GM18511 (cell line): ENCODE measurements at regions not wholly inside any gene's neighbourhood (a gene's known extent, or its start where the extent isn't known, plus 50 kb on each side); places are given as distances from the start of the nearest gene placed in this dataset.
"Not testable (repeated sequence)": the region's sequence is repeated elsewhere in the genome, so short reads cannot be mapped to it uniquely, and the experiment has no call there.

Experiments
- ATAC-seq: cut with Tn5 transposase; IDR thresholded peaks from one replicate; pipeline ENCODE4 v1.9.1; 2021; ENCODE audit warnings: mild to moderate bottlenecking, moderate library complexity; ENCODE audit not compliant: unreplicated experiment

DNA sequence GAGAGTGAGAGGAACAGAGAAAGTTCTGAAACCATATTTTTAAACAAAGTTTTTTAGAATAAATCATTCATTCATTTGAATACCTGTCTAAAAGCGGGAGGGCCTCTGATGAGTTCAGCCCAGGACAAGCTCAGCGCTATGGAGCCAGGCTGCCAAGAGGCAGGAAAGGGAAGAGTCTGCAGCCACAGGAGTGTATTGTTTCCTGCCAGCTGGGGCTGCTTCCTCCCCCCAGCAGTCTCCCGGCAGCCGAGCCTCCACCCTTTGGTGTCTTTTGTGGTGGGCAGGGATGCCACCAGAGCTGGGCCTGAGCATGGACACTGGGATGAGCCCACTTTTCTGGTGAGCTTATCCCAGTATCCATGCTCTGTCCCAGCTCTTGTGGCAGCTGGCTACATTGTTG is 199.5 kb upstream of the TPRG1 start:
- ATAC-seq = no peak

- ATAC-seq = no peak
These were observed 196.7 kb upstream of the TPRG1 start for GRCh38 chr3:188974856-188975599.

DNA sequence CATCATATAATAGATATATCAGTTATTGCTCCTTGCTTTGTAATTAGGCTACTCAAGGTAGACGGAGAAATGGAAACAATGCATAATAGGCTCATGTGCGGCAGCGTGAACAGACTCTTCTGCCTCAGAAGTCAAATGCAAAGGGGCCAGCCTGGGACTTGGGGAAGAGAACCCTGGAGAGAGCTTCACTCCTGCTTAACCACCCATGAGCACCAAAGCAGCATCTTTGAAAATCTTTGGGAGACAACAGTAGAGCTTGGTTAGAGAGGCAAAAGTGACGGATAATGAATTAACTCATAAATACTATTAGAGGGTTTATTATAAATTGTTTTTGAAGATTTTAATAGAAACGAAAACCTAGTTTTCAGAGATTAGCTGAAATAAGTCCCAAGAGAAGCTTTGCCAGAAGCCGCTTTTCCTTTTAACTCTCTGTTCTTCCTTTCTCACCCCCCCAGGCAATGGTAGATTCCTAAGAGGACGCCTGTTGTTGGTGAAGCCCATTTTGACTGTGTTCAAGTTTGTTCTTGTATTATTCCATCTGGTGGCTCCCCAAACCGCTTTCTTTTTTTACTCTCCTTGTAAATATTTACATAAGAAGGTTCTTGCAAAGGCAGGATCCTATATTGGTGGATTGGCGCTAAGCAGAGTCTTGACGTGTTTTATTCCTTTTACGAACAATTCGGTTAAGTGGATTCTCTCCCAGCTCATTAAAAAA is 196.0 kb upstream of the TPRG1 start:
- ATAC-seq = no peak

DNA sequence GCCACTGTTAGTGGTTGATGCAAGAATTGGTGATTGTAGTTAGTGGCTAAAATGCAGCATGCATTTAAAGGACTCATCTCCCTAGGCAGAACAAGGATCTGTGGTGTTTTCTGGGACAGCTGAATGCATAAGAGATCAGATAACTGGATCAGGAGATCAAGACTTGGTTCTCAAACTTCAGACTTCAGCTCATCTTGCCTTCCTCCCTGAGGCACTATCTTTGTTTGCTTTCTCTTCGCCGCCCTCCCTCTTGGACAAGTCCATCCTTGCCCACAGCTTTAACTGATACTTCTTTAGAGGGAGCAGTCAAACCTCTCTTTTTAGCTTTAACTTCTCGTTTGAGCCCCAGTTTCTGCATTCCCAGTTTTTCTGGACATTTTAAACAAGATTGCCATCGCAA is 195.4 kb upstream of the TPRG1 start:
- no peak for ATAC-seq

DNA sequence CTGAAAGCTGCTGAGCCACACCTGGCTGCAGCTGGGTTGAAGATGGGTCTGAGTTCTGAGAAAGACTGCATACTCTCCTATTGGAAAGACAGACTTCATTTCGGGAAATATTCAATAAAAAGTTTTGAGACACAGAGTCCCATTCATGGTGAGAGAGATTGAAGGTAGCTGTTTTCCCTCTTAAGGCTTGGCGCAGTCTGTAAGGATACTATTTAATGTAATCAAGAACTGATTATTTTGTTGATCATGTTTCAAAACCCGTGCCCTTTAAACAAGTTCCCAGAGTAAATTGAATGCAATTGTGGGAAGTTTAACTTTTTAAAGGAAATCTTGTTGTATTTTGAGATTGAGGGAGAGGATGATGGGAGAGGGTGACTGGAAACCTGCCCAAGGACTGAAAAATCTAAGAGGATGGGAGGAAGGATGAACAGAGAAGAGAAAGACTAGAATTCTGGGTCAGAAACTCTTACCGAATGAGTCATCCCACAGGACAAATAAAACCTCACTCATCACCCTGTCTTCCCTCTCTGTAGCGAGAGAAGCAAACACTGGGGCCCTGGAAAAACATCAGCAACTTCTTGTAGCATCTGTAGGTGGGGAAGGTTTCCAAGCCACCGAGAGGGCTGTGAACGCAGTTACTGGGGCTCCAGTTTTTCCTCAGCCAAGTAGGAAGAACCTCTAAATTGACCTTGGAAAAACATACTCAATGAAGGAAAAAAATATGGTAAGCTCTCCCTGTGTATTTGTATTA is 193.2 kb upstream of the TPRG1 start:
- no peak for ATAC-seq

DNA sequence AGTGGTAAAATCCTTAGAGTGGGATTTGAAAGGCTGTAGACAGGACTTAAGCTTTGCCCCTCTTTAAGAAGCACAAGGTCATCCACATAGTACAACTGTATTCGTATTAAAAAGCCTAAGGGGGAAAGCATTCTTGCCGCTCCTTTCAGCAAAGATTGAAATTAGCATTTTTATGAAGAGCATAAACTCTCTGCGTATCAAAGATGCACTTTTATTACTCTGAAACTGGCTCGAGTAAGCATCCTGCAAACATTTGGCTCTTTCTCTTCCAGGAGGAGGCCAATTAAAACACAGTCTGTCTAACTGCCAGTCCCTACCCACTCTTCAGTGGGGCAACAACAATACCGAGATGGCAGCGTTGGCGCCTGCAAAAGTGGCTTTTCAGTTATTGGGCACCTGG is 192.5 kb upstream of the TPRG1 start:
- ATAC-seq = no peak

DNA sequence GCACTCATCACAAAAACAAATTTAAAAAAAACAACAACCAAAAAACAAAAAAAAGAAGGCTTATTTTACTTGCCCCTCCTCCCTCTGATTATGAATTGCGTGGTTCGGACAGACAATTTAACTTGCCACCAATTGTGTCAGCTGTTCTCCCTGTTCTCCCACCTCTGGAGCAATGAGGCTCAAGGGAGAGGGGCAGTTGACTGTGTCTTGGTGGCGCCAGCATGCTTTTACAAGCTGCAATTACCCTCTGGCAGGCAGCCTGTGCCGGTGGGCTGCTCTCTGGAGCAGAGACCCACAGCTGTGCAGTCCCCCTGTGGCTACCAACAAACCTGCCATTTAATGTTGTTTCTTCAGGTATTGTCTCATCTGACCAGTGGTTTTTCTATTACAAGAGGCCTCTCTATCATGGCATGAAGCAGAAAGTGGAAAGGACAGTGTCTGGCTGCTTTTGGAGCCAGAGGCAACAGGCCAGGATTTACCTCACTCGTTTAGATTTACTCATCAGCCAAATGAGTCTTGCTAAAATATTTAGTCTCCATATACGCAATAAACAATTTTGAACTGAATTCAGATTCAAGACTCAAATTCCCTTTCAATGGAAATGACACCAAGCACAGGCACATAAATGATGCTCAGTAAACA is 192.0 kb upstream of the TPRG1 start:
- ATAC-seq = no peak

DNA sequence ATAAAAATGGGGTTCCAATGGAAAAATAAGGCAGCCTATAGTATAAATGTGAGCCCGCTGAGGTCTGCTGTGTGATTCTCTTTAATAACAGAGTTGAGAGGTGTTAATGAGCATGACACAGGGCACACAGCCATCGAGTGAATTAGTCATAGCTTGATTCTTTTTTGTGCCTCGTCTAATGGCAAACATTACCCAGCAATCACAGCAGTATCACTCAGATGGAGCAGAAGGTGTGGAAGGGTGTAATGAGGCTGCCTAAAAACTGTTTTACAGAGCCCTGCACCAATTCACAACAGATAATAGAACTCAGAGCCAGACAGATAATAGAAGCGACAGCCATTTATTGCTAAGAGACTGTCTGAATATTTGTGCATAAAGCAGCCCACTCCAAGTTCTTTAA is 178.6 kb upstream of the TPRG1 start:
- no peak for ATAC-seq

GRCh38 chr3:189001559-189001958 is 170.2 kb upstream of the TPRG1 start:
- ATAC-seq = no peak

- no peak for ATAC-seq
These were observed 168.4 kb upstream of the TPRG1 start for GRCh38 chr3:189003410-189003809.

- ATAC-seq = no peak
These were observed 158.4 kb upstream of the TPRG1 start for GRCh38 chr3:189013224-189013888.

DNA sequence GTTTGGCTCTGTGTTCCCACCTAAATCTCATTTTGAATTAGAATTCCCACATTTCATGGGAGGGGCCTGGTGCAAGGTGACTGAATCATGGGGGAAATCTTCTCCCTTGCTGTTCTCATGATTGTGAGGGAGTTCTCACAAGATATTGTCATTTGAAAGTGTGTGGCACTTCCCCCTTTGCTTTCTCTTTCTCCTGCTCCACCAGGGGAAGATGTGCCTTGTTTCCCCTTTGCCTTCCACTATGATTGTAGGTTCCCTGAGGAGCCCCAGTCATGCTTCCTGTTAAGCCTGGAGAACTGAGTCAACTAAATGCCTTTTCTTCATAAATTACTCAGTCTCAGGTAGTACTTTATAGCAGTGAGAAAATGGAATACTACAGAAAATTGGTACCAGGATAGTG is 157.2 kb upstream of the TPRG1 start:
- ATAC-seq = no peak

- not testable (repeated sequence) for ATAC-seq
These were observed 148.9 kb upstream of the TPRG1 start for GRCh38 chr3:189022576-189023466.

DNA sequence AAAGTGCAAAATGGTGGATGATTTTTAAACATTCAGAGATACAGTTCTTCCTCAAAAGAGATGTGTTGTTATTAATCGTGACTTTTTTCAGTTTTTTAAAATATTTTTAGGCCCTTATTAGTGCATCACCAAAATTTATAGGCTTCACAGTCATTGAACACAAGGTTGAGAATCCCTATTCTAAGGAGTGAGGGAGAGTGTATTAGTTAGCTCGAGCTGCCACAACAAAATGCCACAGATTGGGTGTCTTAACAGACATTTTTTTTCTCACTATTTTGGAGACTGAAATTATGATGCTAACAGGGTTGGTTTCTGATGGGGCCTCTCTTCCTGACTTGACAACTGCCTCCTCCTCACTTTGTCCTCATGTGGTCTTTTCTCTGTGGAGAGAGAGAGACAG is 145.9 kb upstream of the TPRG1 start:
- no peak for ATAC-seq

DNA sequence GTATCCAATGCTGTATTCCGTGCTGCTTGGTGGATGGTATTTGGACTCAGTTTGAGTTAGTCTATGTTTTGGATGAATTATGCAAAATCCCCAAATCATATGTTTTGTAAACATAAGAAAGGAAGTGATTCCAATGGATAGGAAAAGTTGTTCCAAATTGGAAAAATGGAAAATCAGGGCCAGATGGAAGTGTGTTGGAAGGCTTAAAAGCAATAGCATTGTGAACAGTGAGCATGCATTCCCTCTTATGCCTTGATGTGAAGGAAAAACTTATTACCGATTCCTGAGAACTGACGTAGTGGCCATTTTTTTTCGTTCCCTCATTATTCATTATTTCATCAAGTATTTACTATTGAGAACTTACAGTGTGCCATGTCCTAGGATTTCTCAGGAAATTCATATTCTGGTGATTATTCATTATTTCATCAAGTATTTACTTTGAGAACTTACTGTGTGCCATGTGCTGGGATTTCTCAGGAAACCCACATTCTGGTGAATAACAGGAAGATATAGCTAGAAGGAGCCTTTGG is 144.1 kb upstream of the TPRG1 start:
- ATAC-seq = no peak

- no peak for ATAC-seq
These were observed 132.7 kb upstream of the TPRG1 start for GRCh38 chr3:189038773-189039745.

- no peak for ATAC-seq
These were observed 131.0 kb upstream of the TPRG1 start for GRCh38 chr3:189040656-189041335.
